GM21367 (cell line): ENCODE measurements at regions not wholly inside any gene's neighbourhood (a gene's known extent, or its start where the extent isn't known, plus 50 kb on each side); places are given as distances from the start of the nearest gene placed in this dataset.

Source experiments
- ATAC-seq: cut with Tn5 transposase; IDR thresholded peaks from one replicate; pipeline ENCODE4 v1.9.1; 2021; ENCODE audit not compliant: unreplicated experiment

DNA sequence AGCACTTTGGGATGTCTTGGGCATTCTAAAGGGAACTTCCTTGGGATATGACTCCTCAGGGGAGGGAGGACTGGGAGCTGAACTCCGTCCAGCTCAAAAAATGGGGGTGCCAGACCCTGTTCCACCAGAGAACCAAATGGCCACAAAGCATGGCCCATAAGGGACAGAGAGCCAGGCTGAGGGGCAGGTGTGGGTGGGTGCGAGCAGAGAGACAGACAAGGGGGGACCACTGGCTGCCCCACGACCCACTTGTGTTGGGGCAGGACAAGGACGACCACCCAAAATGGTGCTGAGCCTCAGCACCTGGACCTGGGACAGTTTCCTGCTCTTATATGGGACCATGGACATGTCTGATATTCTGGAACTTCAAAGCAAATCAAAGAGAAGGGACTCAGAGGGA lies 148.2 kb upstream of the MLN start:
- ATAC-seq = no peak

GRCh38 chr6:33950891-33951889 lies 147.4 kb upstream of the MLN start:
- ATAC-seq = no peak

GRCh38 chr6:33950472-33950881 lies 146.7 kb upstream of the MLN start:
- no peak for ATAC-seq

- ATAC-seq = no peak
Measured at GRCh38 chr6:33949877-33950435, 146.2 kb upstream of the MLN start.

DNA sequence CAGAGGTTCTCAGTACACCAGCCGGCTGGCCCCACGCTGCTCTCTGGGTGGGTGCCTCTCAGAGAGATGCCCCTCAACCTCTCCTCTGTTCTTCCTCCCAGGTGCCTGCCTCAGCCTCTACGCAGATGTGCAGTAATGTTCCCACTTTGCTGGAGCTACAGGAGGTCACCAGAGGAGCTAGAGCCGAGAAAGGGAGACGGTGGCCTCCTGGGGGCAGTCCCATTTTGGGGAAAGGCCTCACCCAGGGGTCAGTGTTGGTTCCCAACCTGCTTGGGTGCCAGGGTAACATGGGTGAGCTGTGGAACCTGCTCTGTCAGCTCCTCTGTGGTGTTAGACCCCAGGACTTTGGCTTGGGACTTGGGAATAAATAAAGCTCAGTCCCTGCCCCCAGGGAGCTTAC lies 145.3 kb upstream of the MLN start:
- ATAC-seq = no peak

- ATAC-seq = no peak
Measured at GRCh38 chr6:33947916-33948594, 144.3 kb upstream of the MLN start.

DNA sequence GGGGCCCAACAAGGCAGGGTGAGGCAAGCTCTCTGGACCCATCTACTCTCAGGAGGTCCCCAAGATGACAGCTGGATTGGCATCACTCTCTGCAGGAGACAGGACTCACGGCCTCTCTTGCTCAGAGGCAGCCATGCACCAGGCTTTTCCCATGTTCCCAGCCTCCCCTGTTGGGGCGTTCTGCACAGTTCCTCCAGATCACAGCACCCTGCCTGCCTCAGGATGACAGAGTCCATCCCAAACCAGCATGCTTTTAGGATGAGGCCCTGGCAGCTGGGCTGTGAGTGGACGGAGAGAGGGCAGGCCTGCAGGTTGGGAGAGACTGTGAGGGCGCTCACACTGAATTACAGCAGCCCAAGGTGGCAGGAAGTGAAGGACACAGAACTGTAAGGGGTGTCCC lies 143.2 kb upstream of the MLN start:
- no peak for ATAC-seq

DNA sequence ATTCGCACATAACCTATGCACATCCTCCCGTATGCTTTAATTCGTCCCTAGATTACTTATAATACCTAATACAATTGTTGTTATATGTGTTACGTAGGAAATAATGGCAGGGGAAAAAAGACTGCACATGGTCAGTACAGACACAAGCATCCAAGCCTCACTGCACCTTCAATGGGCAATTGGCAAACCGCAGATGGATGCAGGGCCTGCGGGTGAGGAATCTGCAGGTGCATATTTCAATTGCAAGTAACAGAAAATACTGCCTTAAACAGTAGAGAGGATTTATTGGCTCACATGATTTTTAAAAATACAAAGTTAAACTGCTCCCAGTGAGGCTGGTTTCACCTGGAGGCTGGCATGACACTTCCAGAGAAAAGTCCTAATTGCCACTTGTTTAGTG lies 142.1 kb upstream of the MLN start:
- ATAC-seq = no peak

- no peak for ATAC-seq
Measured at GRCh38 chr6:33944686-33945411, 141.0 kb upstream of the MLN start.

DNA sequence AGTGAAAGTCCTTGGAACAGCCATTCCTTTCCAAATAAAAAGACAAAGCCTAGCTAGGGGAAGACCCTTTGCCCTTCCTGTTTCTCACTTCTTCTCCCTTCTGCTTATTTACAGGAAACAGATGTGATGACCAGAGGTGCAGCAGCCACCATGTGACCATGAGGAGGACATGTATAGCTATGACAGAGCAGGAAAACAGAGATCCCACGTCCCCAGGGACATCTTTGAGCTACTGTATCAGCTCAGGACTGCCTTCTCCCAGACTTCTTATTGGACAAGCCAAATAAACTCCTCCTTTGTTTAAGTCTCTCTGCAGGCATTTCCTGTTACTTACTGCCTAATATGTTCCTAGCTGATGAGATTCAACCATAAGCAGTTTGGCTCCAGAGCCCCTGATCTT lies 133.1 kb upstream of the MLN start:
- ATAC-seq = no peak

DNA sequence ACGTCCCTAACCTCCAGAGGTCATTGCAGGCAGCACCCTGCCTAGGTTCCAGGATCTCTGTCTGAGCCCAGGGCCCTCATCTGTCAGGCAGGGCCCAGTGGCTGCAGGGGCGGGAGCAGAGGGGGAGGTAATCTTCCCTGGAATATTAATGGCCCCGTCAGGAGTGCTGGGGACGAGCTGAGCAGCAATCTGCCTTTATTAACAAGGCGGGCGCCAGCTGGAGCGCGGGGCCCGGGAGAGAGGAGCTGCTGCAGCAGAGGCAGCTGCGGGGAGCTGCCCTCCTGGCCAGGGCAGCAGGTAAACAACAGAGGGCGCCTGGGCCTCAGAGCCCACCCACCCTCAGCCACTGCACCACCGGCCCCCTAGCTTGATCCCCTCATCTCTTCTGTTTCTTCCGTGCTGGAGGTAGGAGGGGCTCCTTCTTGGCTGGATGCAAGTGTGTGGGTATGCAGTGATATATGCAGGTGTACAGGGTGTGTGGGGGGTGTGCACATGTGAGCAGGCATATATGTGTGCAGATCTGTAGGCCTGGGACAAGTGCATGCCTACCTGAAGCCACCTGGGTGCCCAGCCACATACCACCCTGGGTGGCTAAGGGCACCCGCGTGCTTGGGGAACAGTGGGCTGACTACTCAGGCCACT lies 131.8 kb upstream of the MLN start:
- ATAC-seq = no peak

- ATAC-seq = no peak
Measured at GRCh38 chr6:33934731-33935270, 131.0 kb upstream of the MLN start.

- no peak for ATAC-seq
Measured at GRCh38 chr6:33933101-33933500, 129.3 kb upstream of the MLN start.

GRCh38 chr6:33931799-33932198 lies 128.0 kb upstream of the MLN start:
- no peak for ATAC-seq

- ATAC-seq = no peak
Measured at GRCh38 chr6:33929575-33930288, 125.9 kb upstream of the MLN start.

DNA sequence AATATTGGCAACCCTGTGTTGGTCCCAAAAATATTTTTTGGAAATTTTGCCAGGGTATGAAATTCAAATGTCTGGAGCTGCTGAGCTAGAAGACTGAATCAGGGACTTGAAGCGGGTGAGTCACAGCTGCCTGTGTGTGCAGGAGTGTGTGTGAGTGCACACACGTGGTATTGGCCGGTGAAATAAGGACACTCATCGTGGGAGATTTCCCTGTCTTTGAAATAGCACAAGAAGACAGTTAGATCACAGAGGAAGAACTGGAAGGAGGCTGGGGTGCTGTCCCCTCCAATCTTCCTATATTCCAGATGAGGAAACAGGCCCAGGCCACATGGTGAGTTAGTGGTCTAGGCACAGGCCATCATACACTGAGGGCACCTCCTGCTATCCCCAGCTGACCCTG lies 123.8 kb upstream of the MLN start:
- ATAC-seq = no peak

GRCh38 chr6:33927112-33927511 lies 123.3 kb upstream of the MLN start:
- no peak for ATAC-seq

DNA sequence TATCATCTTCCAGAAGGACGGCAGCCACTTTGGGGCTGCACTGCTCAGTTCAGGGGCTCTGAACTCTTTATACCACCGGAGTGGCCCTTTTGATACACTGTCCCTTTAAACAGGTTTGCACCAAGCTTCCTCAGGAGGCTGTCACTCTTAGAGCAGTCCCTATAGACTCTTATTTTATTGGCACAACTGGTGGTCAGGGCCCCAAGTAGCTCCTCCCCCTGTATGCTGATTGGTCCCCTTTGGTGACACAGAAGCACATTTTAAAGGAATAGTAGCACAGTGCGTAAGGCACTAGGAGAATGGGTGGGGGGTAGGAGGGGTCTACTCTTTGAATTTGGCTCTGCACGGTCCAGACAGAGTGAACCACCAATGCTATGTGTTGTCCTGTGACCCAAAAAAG lies 122.6 kb upstream of the MLN start:
- ATAC-seq = no peak

DNA sequence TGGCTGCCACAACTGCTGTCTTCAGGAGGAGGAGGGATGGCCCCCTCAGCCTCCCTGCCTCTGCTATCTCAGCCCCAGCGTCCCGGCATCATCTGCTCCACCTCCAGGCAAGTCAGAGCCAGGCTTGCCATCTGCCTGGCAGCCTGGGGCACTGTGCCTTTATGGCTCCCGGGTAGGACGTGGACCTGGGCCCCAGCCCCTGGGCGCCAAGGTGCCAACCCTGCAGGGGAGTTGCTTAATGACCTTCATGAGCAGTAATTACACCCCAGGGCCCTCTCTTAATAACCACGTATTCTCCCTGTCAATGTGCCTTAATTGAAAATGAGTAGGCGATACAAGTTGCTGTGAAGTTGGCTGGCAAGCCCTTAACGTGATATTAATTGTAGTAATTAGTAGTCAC lies 122.1 kb upstream of the MLN start:
- ATAC-seq = no peak

DNA sequence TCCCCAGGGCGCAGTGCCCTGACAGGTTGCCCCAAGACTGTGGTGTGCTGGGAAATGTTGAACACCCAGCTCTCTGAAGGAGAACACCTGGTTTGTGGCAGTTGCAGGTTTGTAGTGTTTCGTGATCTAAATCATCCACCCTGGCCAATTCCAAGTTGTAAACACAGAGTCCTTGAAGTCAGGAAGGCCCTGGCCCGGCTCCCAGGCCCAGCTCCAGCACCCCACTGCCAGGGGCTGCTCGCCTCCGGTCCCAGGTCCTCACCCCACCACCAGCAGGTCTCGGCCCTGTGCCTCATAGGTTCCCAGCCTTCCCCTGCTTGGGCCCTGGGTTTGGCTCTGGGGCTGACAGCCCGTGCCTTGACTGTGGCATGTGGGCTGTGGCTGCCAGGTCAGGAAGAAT lies 121.4 kb upstream of the MLN start:
- no peak for ATAC-seq
